Activated CD4-positive, alpha-beta T cell treated with anti-CD3 and anti-CD28 coated beads for 4 hours (primary cell): ENCODE measurements at regions not wholly inside any gene's neighbourhood (a gene's known extent, or its start where the extent isn't known, plus 50 kb on each side); places are given as distances from the start of the nearest gene placed in this dataset.

Source experiments
- DNase-seq, 2 donors: peaks; one replicate each; pipeline ENCODE4 v3.0.0-alpha.2; 2020

GRCh38 chr1:181396171-181396670 is 87.1 kb upstream of the CACNA1E start:
- DNase-seq, result peak; percentile 35 to 43

- DNase-seq, result no peak
These were observed 86.5 kb upstream of the CACNA1E start for GRCh38 chr1:181396811-181397210.

DNA sequence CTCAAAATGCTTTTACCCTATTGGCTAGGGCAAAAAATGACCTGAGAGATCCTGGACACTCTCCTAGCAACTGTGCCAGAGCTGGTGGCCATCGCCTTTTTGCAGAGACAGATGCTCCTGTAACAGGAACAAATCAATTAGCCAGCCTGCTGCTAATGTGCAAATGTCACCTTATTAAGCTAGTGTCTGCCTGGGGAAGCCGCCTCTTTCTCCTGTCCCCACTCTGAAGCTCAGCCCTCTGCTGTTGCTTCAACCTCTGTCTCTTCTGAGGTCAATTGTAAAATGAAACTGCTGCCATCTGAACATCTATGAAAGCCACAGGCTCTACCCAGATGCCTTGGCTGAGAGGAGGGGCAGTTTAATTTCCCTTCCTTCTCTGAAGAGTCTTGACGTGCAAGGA is 85.5 kb upstream of the CACNA1E start:
- DNase-seq, result no peak

DNA sequence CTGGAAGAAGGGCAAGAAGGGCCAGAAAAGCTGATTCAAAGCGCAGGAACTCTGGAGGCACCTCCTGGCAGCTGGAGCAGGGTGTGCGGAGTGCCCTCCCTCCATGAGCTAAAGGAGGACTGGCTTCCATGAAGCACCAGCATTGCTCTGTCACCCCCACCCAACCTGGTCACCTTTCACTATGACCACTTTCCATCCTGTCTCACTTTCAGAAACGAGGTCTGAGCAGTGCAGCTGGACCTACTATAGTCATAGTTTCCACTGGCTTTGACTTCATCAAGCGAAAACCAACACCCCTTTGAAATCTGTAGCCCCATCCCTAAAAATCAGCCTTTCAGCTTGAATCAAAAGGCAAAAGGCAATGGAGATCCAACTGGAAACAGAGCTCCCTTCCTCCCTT is 84.8 kb upstream of the CACNA1E start:
- DNase-seq, result no peak

GRCh38 chr1:181405584-181405983 is 77.7 kb upstream of the CACNA1E start:
- DNase-seq, result no peak

DNA sequence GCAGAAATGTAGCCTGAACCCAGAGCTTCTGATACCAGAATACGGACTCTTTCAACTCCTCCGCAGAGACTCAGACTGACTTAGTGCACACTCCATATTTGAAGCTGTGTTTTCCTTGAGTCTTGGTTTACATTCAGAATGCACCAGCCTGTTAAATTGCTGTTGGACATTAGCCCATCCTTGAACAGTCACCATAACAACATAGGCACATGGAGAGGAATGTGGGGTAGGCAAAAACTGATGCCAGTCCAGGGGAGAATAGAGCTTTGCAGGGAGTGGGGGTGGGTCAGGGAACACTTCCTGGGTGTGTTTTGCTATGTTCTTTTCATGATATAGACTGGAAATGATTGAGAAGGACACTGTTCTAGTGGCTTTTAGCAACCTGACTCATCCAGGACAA is 76.3 kb upstream of the CACNA1E start:
- DNase-seq, result no peak

DNA sequence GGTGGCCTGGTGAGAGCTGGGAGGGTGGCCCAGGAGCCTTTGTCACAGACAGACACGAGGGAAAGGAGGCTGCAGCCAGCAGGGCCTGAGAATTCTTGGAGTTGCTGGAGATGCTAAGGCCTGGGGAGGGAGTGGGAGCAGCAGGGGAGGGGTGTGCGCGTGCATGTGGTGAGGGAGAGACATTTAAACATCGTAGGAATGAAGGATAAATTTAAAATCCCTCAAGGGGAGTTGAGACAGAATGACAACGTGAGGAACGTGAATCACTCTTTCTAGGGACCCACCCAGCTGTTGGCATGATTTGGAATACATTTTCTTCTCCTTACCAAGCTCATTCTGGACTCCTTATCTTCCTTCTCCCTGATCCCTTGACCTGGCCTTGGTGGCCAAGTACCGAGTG is 73.3 kb upstream of the CACNA1E start:
- DNase-seq, result no peak

- no peak for DNase-seq
These were observed 70.6 kb upstream of the CACNA1E start for GRCh38 chr1:181412746-181413145.

DNA sequence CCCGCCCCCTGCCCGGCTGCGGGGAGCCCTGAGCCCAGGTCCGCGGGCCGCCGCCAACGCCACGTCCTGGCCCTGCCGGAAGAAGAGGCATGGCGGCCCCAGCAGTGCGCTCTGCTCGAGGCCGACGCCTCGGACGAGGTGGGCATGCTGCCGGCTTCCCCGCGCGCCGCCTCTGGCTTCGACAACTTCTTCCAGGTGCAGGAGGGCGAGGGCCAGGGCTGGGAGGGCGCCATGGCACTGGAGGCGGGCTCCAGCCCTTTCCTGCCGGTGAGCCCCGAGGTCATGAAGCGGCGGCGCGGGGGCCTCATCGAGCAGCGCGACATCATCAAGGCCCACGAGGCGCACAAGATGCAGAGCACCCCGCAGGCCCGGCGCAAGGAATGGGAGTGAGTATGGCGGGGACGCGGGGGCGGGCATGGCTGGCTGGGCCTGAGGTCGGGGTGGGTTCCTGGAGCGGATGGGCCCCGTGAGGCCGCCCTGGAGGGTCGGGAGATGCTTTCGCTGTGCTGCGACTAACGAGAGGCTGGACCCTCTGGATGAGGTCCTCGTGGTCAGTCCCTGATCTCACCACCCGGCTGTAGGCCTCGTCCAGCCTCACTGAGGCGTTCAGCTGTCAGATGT is 70.0 kb upstream of the CACNA1E start:
- DNase-seq, result no peak

DNA sequence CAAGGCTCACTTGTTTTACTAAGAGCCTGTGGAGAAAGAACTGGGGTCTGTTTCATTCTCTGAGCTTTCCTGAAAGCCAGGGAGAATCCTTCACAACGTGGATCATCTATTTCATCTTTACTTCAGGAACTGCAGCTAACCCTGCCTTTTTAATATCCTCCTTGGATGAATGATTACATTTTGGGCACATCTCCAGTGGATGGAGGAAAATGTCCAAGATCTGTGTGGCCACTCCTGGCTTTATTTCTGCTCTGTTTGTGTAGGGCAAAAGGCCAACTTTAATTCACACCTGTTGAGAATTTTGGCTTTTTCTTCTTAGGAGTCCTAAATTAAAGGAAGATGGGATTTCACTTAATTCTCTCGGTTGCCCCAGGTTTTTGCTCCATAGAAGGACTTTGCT is 69.5 kb upstream of the CACNA1E start:
- no peak for DNase-seq

DNA sequence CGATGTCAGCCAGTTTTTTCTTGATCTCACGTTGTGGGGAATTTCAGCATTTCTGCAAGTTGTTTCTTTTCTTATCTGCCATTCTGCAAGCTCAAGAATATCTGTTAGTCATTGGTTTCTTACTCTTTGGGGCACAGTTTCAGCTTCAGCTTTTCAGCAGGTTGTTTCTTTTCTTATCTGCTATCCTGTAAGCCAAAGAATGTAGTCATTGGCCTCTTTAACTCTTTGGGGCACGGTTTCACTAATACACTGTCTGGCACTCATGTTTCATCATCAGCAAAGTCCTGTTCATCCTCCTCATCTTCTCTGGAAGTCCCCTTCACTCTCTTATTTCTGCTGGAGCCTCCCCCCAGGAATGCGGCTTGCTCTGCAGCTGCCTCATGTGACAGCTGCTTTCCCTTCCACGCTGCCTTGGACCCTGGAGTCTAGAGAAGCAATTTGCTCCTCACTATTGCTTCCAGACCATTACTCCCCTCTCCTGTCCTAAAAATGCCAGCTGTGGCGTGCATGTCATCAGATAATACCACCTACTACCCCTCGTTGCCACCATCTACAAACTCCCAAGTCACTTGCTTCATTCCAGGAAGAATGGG is 67.0 kb upstream of the CACNA1E start:
- DNase-seq, result no peak

- DNase-seq, result no peak
These were observed 65.4 kb upstream of the CACNA1E start for GRCh38 chr1:181417915-181418314.

- peak; percentile 23 to 28 for DNase-seq
These were observed 59.9 kb upstream of the CACNA1E start for GRCh38 chr1:181423301-181423918.

GRCh38 chr1:181424786-181425403 is 58.4 kb upstream of the CACNA1E start:
- DNase-seq, result peak; percentile 71 to 85

DNA sequence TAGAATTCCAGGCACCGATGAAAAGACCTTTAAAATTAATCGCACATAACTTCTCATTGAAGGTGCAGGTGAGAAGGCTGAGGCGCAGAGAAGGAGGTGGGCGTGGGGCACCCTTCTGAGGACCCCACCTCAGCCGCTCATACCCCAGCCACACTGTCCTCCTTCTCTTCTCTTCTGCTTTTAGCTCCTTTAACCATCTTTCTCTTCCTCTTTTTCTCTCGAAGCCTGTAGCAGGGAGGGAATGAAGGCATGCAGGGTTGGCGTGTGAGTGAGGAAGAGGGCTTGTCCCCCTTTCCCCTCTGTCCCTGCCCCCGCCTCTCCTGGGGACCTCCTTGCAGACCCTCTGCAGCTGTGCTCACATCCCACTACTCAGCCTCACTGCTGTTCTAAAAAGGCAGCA is 57.8 kb upstream of the CACNA1E start:
- DNase-seq, result no peak

GRCh38 chr1:181429462-181429861 is 53.9 kb upstream of the CACNA1E start:
- DNase-seq, result no peak

- DNase-seq, result no peak
These were observed 53.1 kb upstream of the CACNA1E start for GRCh38 chr1:181430015-181430885.
